Right lung (tissue), 2 donors: ENCODE measurements at regions not wholly inside any gene's neighbourhood (a gene's known extent, or its start where the extent isn't known, plus 50 kb on each side); places are given as distances from the start of the nearest gene placed in this dataset.
A peak's percentile ranks its signal among the peaks of the same experiment; 100 is the strongest.
"Not testable (repeated sequence)": the region's sequence is repeated elsewhere in the genome, so short reads cannot be mapped to it uniquely, and the experiment has no call there.

ENCODE experiments used
- DNase-seq, 2 donors: peaks; one replicate each; pipeline ENCODE4 v3.0.0-alpha.2; 2013

GRCh38 chr12:28060871-28061270 lies 88.3 kb upstream of the PTHLH start:
- no peak for DNase-seq

- DNase-seq: no peak
Measured at GRCh38 chr12:28063355-28063880, 90.9 kb upstream of the PTHLH start.

GRCh38 chr12:28065374-28065773 lies 92.8 kb upstream of the PTHLH start:
- no peak for DNase-seq

DNA sequence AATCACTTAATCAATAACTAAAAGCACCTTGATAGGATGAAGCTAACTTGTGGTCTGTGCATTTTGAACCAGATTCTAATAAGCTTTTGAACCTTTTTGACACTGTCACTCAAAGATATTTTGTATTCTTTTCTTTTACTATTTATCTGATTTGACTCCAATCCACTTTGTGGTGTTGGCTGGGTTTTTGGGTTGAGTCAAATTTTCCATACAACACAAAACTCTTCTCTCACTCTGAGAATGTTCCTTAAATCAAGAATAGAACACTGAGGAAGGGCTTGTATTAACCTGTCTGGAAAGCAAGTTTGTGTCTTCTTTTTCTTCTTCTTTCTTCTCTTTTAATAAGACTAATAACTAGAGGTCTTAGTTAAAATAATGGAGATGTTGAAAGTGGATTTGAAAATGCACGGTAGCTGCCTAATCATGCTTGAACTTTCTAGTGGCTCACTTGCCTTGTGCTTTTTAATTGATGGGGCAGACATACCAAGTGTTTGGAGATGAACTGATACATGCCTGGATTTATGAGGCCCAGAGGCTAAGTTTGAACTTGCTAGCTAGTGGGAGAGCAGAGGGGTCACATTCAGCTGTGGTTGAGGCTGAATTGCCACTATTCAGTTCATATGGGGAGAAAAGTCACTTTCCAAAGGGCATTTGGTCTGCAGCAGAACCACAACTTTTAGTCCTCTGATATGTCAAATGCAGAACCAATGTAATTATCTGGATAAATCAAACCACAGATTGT lies 93.5 kb upstream of the PTHLH start:
- DNase-seq: no peak

- no peak for DNase-seq
Measured at GRCh38 chr12:28066879-28067278, 94.3 kb upstream of the PTHLH start.

GRCh38 chr12:28068467-28068866 lies 95.9 kb upstream of the PTHLH start:
- no peak for DNase-seq

DNA sequence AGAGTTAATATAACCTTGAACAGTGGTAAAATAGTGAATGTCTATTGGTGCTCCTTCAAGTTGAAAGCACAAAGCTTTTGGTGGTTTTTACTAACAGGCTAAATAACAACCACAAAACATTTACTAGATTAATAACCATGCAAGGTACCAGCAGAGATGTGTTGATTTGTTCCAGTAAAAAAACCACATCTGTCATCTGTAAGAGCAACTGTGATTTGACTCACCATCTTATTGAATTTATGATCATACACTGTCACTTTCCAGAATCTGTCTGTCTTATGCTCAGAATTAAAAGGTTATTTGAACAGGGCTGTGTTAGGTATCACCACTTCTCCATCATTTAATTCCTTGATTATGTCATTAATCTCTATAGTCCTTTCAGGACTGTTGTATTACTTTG lies 107.0 kb upstream of the PTHLH start:
- no peak for DNase-seq

- DNase-seq: no peak
Measured at GRCh38 chr12:28082096-28082495, 108.2 kb upstream of the CCDC91 start.

GRCh38 chr12:28083840-28084678 lies 106.2 kb upstream of the CCDC91 start:
- DNase-seq: no peak

GRCh38 chr12:28086521-28087155 lies 103.6 kb upstream of the CCDC91 start:
- DNase-seq: no peak

- DNase-seq: no peak
Measured at GRCh38 chr12:28088566-28089272, 101.5 kb upstream of the CCDC91 start.

- DNase-seq: no peak
Measured at GRCh38 chr12:28089338-28089737, 100.9 kb upstream of the CCDC91 start.

- no peak for DNase-seq
Measured at GRCh38 chr12:28090835-28091234, 99.4 kb upstream of the CCDC91 start.

DNA sequence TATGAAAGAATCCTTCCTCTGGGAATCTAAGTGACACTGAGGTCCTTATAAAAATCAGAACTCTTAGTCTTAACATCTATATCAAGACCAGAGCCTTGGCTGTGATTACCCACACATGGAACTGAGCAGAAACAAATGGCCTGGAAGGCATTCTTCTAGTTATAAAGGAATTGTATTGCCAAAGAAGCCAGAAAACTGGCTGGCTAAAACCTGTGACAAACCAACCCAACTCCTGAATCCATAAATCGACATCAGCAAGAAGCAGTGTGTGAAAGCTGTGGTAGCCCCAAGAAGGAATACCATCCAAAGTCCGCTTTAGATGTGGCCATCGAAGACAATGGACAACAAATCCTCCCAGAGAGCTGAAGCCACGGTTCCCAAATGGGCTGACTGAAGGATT lies 97.9 kb upstream of the CCDC91 start:
- DNase-seq: no peak

DNA sequence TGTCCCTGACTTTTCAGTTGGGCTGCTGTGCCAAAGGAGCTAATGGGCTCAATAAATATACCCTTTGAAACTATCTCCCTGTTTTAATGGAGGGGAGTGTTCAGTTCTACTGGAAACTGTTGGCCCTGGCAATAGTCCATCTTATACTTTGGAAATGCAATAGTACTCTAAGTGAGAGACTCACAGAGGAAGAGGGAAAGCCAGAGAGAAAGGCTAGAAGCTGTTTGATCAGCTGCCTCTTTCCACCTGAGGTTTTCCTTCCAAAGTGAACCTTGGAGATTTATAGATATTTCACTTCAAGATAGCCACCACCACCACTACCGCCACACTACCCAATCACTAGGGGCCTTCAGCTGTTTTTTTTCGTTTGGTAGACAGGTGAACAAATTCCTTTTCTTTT lies 93.6 kb upstream of the CCDC91 start:
- DNase-seq: no peak

- no peak for DNase-seq
Measured at GRCh38 chr12:28097221-28097620, 93.0 kb upstream of the CCDC91 start.

DNA sequence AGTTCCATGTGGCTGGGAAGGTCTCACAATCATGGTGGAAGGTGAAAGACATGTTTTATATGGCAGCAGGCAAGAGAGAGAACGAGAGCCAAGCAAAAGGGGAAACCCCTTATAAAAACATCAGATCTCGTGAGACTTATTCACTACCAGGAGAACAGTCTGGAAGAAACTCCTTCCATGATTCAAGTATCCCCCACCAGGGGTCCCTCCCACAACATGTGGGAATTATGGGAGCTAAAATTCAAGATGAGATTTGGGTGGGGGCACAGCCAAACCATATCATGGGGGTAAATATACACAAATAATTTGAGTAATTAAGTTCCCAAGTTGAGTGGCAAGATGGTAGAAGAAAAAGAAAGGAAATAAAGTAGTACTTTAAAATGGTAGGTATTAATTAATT lies 91.0 kb upstream of the CCDC91 start:
- DNase-seq: not testable (repeated sequence)

- no peak for DNase-seq
Measured at GRCh38 chr12:28099871-28100270, 90.4 kb upstream of the CCDC91 start.

GRCh38 chr12:28100717-28101116 lies 89.5 kb upstream of the CCDC91 start:
- DNase-seq: no peak

GRCh38 chr12:28104316-28104715 lies 85.9 kb upstream of the CCDC91 start:
- DNase-seq: no peak

- peak; percentile 53 to 61 for DNase-seq
Measured at GRCh38 chr12:28104903-28105864, 85.1 kb upstream of the CCDC91 start.
